ENCODE measurements at regions not wholly inside any gene's neighbourhood (a gene's known extent, or its start where the extent isn't known, plus 50 kb on each side); places are given as distances from the start of the nearest gene placed in this dataset.

GRCh38 chr6:18752278-18753068 lies 365.3 kb downstream of the RNF144B start:
- no peak for FAIRE-seq

GRCh38 chr6:18753076-18753475 lies 365.9 kb downstream of the RNF144B start:
- no peak for FAIRE-seq
- DNase-seq (ENCODE audit: low spot score) = no peak

More at GRCh38 chr6:18752278-18753068, 365.3 kb downstream of the RNF144B start:
- DNase-seq (ENCODE audit: low spot score) = no peak

GRCh38 chr6:18763086-18763485 lies 375.9 kb downstream of the RNF144B start:
- FAIRE-seq = no peak
- DNase-seq (ENCODE audit: low spot score) = no peak

- no peak for FAIRE-seq
- DNase-seq (ENCODE audit: low spot score) = no peak
These were observed 397.6 kb downstream of the RNF144B start for GRCh38 chr6:18784794-18785193.

GRCh38 chr6:18785810-18786490 lies 398.8 kb downstream of the RNF144B start:
- FAIRE-seq = no peak
- no peak for DNase-seq (ENCODE audit: low spot score)

- DNase-seq (ENCODE audit: low spot score) (no peak), FAIRE-seq (no peak)
These were observed 405.7 kb downstream of the RNF144B start for GRCh38 chr6:18792866-18793265.

GRCh38 chr6:18795726-18796125 lies 408.6 kb downstream of the RNF144B start:
- FAIRE-seq (no peak), DNase-seq (ENCODE audit: low spot score) (no peak)

GRCh38 chr6:18820725-18821124 lies 433.6 kb downstream of the RNF144B start:
- DNase-seq (ENCODE audit: low spot score) (no peak), FAIRE-seq (no peak)

- DNase-seq (ENCODE audit: low spot score) (no peak), FAIRE-seq (no peak)
These were observed 436.7 kb downstream of the RNF144B start for GRCh38 chr6:18823782-18824386.

- no peak for FAIRE-seq
These were observed 442.2 kb downstream of the RNF144B start for GRCh38 chr6:18829272-18829870.

GRCh38 chr6:18835976-18836375 lies 448.8 kb downstream of the RNF144B start:
- FAIRE-seq (no peak), DNase-seq (ENCODE audit: low spot score) (no peak)

More at GRCh38 chr6:18829272-18829870, 442.2 kb downstream of the RNF144B start:
- no peak for DNase-seq (ENCODE audit: low spot score)

GRCh38 chr6:18837013-18837412 lies 449.9 kb downstream of the RNF144B start:
- DNase-seq (ENCODE audit: low spot score) (no peak), FAIRE-seq (no peak)

GRCh38 chr6:18842534-18842933 lies 455.4 kb downstream of the RNF144B start:
- FAIRE-seq = no peak

GRCh38 chr6:18845896-18846295 lies 458.7 kb downstream of the RNF144B start:
- FAIRE-seq = no peak
- DNase-seq (ENCODE audit: low spot score) = no peak

More at GRCh38 chr6:18842534-18842933, 455.4 kb downstream of the RNF144B start:
- no peak for DNase-seq (ENCODE audit: low spot score)

- FAIRE-seq (no peak), DNase-seq (ENCODE audit: low spot score) (no peak)
These were observed 459.2 kb downstream of the RNF144B start for GRCh38 chr6:18846327-18846726.

- no peak for DNase-seq (ENCODE audit: low spot score)
- no peak for FAIRE-seq
These were observed 474.1 kb downstream of the RNF144B start for GRCh38 chr6:18861204-18861603.

- DNase-seq (ENCODE audit: low spot score) = no peak
- no peak for FAIRE-seq
These were observed 496.1 kb downstream of the RNF144B start for GRCh38 chr6:18883268-18883667.

GRCh38 chr6:18883851-18884250 lies 496.7 kb downstream of the RNF144B start:
- DNase-seq (ENCODE audit: low spot score) (no peak), FAIRE-seq (no peak)

- no peak for DNase-seq (ENCODE audit: low spot score)
- FAIRE-seq = no peak
These were observed 506.6 kb downstream of the RNF144B start for GRCh38 chr6:18893540-18894269.

- DNase-seq (ENCODE audit: low spot score) (no peak), FAIRE-seq (no peak)
These were observed 510.2 kb downstream of the RNF144B start for GRCh38 chr6:18897350-18897749.

GRCh38 chr6:18904681-18905080 lies 517.5 kb downstream of the RNF144B start:
- DNase-seq (ENCODE audit: low spot score) (no peak), FAIRE-seq (no peak)
